ENCODE measurements at regions not wholly inside any gene's neighbourhood (a gene's known extent, or its start where the extent isn't known, plus 50 kb on each side); places are given as distances from the start of the nearest gene placed in this dataset.

DNA sequence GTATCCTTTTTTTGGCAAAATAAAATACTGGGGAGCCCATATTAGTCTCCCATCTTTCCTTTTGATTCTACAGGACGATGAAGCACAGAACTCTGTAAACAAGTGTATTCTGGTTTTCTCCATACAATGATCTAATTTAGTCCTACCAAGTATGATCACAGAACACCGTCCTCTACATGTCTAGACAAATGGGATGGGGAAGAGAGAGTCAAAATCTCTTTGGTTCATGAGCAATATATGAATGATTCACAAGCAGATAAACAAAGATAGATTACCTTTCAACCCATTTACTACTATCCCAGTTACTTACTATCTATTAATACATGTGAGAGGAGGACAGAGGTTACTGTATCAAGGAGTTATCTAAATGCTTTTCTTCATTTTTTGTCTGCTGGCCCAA is 352.4 kb upstream of the ACVR2A start:
- DNase-seq, result no peak

DNA sequence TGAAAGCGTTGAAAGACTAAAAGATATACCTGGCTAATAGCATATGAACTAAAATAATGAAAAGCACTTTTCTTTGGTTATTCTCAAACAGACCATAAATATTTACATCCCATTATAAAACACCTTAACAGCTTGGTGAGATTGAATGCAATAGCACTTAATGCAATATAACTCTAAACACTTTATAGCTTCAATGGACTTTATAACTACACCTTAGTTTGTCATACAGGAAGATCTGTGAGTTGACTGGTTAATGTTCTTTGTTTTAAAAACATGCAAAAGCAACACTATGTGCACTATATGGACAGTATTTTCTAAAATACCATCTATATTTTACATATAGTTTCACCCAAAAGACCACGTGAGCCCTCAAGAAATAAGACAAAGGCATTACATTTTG is 353.3 kb upstream of the ACVR2A start:
- no peak for DNase-seq

DNA sequence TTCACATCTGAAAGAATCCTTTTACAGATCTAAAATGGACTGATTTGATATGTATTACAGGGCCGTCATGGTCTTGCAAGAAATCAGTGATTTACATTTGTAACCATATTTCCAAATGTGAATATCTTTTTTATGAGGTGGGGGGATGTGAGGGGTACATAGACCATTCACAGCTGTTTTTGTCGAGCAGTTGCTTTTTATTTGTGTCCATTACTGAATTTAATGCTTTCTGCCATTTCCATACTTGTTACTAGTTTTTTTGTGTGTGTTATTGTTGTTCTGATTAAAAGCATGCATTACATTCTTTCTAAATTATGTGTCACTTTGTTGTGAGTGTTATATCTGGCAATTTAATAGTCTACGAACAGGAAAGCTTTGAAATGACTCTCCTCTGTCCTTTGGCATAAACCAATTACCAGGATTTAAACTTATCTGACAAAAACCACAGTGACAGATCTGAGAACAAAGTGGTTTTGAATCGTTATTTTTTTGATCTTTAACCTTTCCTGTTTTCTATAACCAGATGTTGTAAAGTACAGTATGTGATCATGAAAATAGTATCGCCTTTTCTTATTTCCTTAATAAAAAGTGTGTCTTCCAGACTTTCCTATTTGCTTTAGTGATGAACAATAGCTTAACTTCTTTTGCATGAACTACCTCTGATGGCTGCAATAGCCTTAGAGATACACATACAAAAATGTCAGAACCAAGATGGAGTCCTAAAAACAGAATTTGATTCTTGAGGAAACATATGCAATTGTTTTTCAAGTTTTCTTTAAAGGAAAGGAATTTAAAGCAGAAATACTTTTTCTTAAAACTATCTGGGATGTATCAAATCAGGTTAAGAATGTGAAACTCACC is 354.2 kb upstream of the ACVR2A start:
- no peak for DNase-seq

DNA sequence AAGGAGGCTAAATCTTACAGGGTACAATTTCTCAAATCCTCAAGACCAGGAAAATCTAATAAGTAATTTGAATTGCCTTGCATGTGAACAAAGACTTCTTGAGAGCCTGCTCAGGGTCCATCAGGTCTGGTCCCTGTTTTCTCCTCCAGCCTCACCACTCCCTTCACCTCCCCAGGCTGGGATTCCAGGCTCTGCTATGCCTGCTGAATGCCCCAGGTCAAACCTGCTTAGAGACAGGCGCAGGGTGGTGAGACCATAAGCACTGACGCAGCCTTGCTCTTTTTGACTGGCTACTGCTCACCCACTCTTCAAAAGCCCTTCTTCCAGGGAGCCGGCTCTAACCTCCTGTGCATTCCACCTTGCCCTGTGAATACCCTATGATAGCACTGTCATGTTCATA is 356.4 kb upstream of the ACVR2A start:
- DNase-seq, result no peak

DNA sequence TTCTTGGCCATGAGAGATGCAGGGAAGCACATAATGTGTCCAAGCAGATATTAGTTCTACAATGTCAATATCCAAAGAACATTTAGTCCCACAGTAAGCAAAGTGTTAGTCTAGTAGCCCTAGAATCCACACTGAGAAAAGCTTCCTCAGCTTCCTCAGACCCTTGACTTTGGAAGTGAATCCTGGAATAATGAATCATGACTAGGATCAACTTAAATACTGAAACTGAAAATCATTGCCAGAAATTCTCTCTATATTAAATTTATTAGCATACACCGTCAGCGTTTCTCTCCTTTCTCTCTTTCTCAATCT is 356.9 kb upstream of the ACVR2A start:
- no peak for DNase-seq

DNA sequence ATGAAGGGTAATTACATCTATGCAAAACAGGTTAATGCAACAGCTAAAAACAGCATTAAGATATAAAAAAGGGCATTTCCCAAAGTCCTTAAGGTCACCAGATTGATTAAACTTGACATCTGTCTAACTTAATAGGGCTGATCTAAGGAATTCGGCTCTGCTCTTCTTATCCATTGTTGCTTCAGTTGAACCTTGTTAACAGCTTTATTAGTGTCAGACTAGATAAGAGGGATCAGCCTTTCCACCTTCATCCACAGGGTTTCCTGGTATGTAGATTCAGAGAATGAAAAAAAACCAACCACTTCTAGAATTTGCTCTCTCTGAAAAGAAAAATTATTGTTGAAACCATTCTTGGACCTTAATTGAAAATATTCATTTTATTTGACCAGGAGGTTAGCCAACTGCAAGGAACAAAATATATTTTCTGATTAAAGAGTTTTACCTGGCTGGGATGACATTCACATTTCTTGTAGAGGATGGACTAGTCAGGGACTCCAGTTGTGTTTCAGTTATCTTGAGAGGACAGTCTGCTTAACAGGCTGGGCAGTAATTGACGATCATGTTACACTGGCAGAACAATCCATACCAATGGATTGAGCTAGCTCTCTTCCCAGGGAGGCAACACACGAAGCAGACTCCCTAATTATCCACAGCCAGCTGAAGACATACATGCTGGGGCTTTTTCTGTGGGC is 357.4 kb upstream of the ACVR2A start:
- DNase-seq, result no peak

DNA sequence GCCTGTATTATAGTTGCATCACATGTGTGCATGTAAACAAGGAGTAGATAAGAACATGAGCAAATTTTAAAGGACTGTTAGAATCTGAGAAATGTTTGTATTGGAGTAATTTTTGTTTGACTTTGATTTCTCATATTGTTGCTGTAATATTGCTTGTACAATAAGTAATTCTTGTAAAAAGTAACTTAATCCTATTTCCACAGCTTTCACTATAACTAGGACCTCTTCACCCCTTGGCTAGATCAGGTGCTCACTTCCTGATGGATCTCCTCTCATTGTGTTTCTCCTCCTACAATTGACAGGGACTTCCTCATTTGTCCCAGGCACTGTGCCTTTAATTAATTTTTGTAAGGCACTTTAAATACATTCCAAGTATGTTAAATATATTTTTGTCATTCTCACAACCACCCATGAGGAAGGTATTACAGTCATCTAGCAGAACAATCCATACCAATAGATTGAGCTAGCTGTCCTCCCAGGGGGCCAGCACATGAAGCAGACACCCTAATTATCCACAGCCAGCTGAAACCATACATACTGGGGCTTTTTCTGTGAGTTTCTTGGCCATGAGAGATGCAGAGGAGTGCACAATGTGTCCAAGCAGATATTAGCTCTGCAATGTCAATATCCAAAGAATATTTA is 359.5 kb upstream of the ACVR2A start:
- no peak for DNase-seq

DNA sequence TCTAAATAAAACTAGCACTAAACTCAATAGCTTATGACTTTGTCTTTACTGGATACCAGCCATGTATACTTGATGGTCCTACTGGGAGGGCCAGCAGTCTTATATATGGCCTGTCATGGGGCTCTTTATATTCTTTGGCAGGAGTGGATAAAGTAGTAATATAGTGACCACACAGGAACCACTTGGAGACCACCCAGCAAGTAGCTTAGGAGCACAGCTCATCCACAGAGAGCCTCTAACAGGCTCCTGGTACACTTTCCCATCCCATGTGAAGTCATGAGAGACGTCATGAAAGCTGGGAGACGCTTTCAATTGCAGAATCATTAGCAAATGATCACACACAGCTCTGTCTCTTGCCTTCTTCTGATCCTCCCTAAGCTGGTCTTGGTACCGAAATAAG is 360.9 kb upstream of the ACVR2A start:
- DNase-seq, result no peak

DNA sequence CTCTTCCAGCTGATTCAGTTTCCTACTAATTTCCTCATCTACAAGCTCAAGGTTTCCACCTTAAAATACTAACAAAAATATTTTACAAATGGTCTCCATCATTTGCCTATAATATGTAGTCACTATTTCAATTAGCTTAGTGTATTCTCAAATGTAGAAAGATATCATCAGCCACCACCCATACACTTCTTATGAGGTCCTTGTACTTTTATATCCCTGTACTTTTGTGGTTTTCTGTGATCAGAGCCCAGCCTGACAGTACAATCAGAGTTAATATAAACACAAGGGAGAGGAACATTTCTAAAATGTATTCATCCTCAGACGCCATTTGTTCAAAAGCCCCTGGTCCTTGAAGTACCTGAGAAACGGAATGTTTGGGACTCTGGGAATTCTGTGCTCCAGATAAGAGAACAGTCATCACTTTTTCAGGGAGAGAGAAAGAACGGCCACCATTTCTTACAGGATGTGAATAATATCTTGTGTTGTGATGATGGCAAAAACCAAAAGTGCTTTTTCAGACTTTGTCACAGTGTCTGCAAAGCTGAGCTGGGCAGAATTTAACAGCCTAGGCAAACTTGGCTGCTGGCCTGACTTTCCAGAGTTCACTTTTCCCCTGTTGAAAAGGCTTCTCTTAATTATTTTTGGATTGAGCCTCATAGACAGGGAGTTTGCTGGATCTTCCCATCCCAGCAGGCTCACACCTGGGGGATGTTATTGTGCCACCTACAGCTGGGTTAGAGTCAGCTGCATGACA is 361.7 kb upstream of the ACVR2A start:
- DNase-seq, result no peak

DNA sequence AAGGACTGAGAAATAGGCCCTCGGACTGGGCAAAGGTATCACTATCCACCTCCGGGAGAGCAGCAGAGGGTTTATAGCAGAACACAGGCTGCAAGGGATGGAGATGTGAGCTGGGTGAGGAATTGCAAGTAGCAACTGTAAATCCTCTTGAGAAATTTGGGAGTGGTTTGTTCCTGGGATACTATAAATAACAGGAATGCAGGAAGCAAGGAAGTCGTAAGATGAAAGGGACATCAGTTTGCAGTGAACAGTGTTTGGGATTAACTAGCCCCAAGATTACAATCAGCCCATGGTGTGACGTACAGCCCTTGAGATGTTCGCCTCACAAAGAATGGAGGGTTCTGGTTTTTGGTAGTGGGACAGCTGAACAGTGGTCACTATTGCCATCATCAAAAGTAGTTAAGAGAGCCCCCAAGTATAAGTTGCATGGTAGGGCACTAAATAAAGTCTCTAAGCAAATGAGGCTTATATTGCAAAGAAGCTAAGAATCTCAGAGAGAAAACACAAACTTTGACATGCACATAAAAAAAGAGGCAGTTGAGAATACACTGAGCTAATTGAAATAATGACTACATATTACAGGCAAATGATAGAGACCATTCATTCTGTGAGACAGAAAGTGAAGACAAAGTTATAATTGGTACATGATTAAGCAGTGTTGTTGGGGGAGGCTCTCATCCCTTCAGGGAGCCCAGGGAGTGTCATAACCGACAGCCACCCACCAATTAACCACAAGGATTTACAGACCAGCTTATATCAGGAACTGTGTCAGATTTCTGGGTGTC is 362.5 kb upstream of the ACVR2A start:
- DNase-seq, result no peak

DNA sequence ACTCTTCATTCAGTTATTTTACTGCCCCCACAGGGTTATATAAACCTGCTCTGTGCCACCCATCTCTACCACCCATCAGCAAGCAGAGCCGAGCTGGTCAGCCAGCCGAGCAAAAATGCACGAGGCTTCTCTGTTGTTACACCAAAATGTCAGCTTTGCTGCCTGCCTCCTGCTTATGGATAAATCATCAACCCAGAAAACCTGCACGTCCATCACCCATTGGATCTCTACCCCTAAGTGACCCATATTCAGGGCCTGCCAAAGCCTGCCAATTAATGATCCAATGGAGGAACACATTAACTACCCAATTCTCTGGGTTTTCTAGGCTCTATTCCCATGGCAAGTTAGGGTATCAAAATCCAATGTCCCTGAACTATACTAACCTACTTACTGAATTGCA is 365.5 kb upstream of the ACVR2A start:
- no peak for DNase-seq

DNA sequence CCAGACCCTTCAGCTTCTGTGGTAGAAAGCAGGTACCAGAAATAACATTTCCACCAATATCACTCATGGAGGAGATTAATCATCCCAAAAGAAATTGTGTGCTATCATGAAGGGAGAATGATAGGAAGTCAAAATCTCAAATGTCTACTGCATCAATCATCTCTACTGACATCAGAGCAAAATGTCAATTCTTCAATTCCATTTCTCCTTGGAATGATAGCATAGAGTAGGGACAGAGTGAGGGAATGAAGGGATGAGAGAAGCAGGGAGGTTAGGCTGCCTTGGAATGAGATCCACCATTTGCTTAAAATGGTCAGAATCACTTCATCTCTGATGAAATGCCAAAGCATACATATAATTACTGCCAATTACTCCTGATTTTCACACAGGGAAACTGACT is 371.8 kb upstream of the ACVR2A start:
- DNase-seq, result no peak

DNA sequence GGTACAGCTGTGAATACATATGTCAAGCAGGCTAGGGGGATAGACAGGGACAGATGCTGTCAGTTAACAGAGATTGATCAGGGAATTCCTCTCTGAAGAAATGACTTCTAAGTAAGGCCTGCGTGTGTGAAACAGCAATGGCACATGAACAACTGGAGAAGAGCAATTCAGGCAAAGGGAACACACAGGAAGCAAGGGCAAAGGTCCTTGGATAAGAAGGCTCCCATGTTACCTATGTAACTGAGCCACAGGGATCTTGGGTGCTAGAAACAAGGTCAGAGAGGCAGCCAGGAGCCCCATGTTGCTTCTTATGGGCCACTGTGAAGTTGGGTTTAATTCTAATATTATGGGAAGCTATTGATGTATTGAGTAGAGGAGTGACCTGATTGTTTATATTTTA is 373.7 kb upstream of the ACVR2A start:
- no peak for DNase-seq

DNA sequence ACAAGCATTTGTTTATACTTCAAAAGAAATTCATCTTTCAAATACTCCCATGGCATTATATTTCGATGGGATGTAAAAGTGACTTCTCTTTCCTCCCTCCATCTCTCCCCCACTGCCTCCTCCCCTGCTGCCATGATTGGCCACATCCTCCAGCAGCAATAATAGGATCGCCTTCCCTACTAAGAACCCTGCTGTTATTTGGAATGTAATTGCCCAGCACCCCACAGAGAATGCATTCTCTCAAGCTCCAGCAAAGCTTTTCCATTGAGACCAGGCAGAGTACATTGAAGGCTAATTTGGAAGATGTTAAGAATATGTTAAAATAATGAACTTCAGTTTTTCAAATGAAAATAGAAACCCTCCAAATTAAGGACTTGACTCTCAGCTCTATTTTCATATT is 375.4 kb upstream of the ACVR2A start:
- no peak for DNase-seq

DNA sequence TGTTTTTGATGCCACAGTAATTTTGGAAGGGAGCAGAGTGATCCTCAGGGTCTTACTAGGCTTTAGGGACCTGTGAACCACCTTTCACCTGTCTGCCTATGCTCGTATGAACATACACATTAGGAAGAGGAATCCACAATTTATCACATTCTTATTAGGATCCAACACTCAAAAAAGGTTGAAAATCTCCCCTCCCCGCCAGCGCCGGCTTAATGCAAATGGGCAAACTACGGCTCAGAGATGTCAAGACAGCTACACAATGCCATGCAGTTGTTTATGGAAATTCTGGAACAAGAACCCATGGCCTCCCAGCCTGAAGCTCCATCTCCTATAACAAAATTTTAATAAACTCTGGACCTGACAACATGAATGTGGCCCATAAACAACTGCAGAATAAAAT is 375.9 kb upstream of the ACVR2A start:
- DNase-seq, result no peak

DNA sequence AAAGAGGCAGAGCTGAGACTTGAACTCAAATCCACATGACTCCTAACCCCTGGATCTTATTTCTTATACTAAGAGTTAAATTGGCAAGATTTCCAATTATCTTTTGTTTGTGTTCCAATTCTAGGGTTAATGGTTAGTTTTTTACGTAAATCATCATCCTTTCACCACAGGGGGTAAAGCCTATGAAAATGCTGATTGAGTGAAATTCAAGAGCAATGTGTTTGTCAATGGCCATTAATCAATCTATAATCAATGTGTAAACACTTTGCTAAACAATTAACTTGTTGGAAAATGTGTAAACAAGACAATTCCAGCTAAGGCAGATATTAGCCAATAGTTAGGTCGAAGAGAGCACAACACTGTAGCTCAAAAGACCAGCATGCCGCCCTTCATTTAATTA is 376.5 kb upstream of the ACVR2A start:
- DNase-seq, result no peak

DNA sequence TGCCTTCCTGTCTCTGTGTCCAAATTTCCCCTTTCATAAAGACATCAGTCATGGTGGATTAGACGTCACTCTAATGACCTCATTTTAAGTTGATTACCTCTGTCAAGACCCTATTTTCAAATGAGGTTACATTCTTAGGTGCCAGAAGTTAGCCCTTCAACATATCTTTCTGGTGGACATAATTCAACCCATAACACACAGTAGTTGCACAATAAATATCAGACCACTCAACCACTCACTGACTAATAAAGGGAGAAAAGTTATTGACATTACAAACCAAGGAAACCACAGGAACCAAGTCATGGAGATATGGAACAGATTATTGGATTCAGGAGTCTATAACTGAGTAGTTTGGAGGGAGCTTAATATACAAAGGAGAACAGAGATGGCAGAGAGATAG is 377.4 kb upstream of the ACVR2A start:
- DNase-seq, result no peak

DNA sequence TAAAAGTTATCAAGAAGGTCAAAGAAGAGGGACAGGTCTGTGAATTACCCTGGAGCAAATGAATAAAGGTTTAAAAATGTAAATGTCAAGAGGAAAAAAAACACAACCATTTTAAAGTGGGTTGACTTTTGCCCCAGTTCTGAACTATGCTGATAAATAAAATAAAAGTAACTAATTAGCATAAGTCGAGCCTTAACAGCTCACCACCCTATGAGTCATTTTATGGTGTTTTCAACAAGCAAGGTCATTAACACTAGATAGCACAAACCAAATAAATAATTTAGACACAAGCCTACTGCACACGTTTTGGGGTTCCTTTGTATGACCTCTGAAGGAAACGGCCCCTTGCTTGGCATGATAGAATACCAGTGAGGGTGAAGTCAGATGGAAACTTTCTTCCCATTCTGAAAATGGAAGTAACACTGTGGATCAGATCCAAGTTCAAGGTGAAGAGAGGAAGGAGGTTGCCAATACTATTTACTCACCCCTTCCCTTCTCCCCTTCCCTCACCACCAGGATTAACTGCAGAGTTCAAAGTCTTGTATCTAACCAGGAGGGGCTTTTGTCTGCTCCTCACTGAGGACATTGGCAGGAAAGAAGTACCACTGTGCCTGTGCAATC is 380.0 kb upstream of the ACVR2A start:
- no peak for DNase-seq

DNA sequence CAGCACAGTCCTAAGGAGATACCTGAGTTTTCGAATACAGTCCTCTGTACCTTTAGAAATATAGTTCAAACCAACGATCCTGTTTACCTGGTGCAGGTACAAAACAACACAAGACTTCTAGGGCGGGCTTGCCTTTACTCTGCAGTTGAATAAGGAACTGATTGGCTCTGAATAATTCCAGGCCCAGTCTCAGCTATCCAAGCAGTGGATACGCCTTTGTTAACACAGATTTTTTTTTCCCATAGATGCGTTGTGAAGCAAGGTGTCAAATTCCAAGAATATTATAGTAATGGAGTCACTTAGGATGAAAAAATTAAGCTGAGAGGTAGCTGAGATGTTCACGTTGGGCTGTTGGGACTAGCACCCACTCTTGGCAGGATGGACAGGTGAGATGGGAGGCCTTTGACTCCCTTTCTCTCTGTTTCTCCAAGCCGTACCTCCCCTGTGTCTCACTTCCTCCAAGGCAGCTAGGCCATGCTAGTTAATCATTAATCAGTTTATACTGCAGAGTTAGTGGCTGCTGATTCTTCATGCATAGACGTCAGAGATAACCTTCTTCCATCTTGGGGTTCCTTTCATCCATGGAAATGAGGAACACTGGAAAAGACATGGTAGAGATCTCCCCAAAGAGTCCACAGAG is 380.8 kb upstream of the ACVR2A start:
- DNase-seq, result no peak

DNA sequence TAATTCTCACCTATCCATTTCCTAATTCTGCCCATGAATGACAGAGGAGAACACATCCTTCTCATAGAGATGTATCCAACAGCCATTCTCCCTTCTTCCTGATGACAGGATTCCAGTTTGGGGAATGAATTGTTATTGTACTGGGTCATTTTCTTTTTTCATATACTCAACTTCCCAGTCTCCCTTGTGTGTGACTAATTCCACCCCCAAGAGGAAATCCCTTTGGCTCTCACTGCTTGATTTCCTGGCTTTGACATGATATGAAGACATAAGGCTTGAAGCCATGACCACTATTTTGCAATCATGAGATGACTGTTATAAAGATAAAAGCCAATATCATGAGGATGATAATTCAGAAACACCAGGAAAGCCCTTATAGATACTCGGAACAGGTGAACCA is 384.7 kb upstream of the ACVR2A start:
- DNase-seq, result no peak

DNA sequence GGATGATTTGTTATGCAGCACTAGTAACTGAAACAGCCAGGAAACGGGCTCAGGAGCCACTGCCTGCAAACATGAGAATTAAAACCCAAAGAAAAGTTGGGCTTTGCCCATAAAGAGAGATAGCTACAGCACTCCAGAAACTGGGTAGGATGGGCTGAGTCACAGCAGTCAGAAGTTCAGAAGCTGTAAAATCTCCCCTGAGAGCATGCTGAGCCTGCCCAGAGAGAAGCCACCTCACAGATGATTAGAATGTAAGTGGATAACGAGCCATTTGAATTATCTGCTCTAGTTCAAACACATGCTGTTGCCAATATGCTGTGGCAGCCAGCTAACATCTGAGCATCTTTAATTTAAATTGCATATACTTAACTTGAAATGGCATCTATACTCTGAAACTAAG is 388.1 kb upstream of the ACVR2A start:
- DNase-seq, result no peak
